ENCODE measurements at regions not wholly inside any gene's neighbourhood (a gene's known extent, or its start where the extent isn't known, plus 50 kb on each side); places are given as distances from the start of the nearest gene placed in this dataset.

DNA sequence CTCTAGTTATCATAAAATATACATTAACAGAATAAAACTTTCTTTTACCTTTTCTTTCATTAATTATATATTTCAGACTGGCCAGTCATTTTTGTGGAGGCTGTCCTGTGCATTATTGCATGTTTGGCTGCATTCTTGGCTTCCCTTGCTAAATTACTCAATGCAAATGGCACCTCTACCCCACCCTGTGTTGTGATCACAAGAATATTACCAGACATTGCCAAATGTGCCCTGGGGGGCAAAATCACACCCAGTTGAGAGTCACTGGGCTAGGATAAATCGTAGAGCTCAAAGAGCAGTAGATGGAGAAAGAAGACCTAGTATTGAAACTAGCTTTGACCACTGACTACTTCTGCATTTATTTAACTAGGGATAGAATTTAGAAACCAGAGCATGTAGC, 1257.8 kb upstream of the TENM4 start:
- no peaks in the 10 kb centered on the region for H3K36me3 ChIP-seq (ENCODE audit: control insufficient read depth in 2 of 3, insufficient read depth in 3 of 3, low read length in 3 of 3)
- DNase-seq (no peak), FAIRE-seq (no peak)
- intact Hi-C loops (cut with DNase I) = no loop called here
- no peaks in the 10 kb centered on the region for H3K9me3 ChIP-seq (ENCODE audit: control insufficient read depth in 2 of 3, insufficient read depth in 1 of 3, low read length in 3 of 3)
- no peaks in the 10 kb centered on the region for H3K4me1 ChIP-seq (ENCODE audit: control insufficient read depth in 2 of 3, insufficient read depth in 2 of 3, low read depth in 1 of 3, low read length in 3 of 3)
- TF ChIP-seq, protein P1, sequence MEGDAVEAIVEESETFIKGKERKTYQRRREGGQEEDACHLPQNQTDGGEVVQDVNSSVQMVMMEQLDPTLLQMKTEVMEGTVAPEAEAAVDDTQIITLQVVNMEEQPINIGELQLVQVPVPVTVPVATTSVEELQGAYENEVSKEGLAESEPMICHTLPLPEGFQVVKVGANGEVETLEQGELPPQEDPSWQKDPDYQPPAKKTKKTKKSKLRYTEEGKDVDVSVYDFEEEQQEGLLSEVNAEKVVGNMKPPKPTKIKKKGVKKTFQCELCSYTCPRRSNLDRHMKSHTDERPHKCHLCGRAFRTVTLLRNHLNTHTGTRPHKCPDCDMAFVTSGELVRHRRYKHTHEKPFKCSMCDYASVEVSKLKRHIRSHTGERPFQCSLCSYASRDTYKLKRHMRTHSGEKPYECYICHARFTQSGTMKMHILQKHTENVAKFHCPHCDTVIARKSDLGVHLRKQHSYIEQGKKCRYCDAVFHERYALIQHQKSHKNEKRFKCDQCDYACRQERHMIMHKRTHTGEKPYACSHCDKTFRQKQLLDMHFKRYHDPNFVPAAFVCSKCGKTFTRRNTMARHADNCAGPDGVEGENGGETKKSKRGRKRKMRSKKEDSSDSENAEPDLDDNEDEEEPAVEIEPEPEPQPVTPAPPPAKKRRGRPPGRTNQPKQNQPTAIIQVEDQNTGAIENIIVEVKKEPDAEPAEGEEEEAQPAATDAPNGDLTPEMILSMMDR (IDR thresholded peaks at IDR 0.05; ENCODE audit: borderline replicate concordance, extremely low read depth, insufficient read depth) = no peak
- H3K27me3 ChIP-seq (ENCODE audit: control insufficient read depth, insufficient read depth, low read length) = no peaks in the 10 kb centered on the region
- H3K9ac ChIP-seq (ENCODE audit: low read length in 3 of 3) = no peak overlapping the region
- no peak overlapping the region for H3K4me3 ChIP-seq (ENCODE audit: low read length in 3 of 3)
- no peak overlapping the region for H3K27ac ChIP-seq (ENCODE audit: low read depth in 2 of 2, low read length in 2 of 2)

DNA sequence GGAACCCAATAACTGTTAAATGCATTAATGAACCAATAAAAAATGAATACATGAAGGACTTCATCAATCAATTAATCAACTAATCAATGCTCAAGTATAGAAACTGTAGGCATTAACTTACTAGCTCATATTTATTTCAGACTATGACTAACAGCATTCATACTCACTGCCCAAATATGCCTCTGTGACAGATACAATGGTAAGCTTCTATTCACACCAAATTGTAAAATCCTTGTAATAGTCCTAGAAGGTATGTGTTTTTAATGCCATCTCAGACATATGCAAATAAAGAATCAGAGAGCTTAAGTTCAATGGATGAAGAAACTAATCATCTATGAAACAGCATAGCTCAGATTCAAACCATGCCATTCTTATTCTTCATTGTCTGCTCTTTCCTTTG, 1253.6 kb upstream of the TENM4 start:
- no peaks in the 10 kb centered on the region for H3K9me3 ChIP-seq (ENCODE audit: control insufficient read depth in 2 of 3, insufficient read depth in 1 of 3, low read length in 3 of 3)
- FAIRE-seq (no peak), DNase-seq (no peak)
- no peak overlapping the region for H3K27ac ChIP-seq (ENCODE audit: low read depth in 2 of 2, low read length in 2 of 2)
- H3K9ac ChIP-seq (ENCODE audit: low read length in 3 of 3) = no peak overlapping the region
- no peaks in the 10 kb centered on the region for H3K4me1 ChIP-seq (ENCODE audit: control insufficient read depth in 2 of 3, insufficient read depth in 2 of 3, low read depth in 1 of 3, low read length in 3 of 3)
- no peaks in the 10 kb centered on the region for H3K36me3 ChIP-seq (ENCODE audit: control insufficient read depth in 2 of 3, insufficient read depth in 3 of 3, low read length in 3 of 3)
- H3K27me3 ChIP-seq (ENCODE audit: control insufficient read depth, insufficient read depth, low read length) = no peaks in the 10 kb centered on the region
- H3K4me3 ChIP-seq (ENCODE audit: low read length in 3 of 3) = no peak overlapping the region
- TF ChIP-seq, protein P1 (IDR thresholded peaks at IDR 0.05; ENCODE audit: borderline replicate concordance, extremely low read depth, insufficient read depth) = no peak
- intact Hi-C loops (cut with DNase I) = no loop called here

DNA sequence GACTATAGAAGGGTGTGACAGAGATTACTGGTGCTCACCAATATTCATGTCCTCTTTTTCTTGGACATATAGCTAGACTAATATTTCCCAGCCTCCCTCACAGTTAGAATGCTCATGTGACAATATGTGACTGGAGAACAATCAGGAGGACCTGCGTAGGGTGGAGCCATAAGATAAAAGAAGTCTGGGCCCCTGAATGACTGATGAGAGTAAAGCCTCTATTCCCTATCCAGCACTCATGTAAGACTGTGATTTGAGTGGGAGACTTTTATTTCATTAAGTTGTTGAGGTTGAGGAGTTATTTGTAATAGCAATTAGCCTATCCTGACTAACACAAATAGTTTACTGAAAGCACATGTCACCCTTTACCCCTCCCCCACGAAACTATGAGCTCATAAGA, 1247.1 kb upstream of the TENM4 start:
- no peaks in the 10 kb centered on the region for H3K27me3 ChIP-seq (ENCODE audit: control insufficient read depth, insufficient read depth, low read length)
- FAIRE-seq (no peak), DNase-seq (no peak)
- no peak overlapping the region for H3K9ac ChIP-seq (ENCODE audit: low read length in 3 of 3)
- intact Hi-C loops (cut with DNase I) = no loop called here
- H3K4me3 ChIP-seq (ENCODE audit: low read length in 3 of 3) = no peak overlapping the region
- H3K27ac ChIP-seq (ENCODE audit: low read depth in 2 of 2, low read length in 2 of 2) = no peak overlapping the region
- no peaks in the 10 kb centered on the region for H3K9me3 ChIP-seq (ENCODE audit: control insufficient read depth in 2 of 3, insufficient read depth in 1 of 3, low read length in 3 of 3)
- no peaks in the 10 kb centered on the region for H3K4me1 ChIP-seq (ENCODE audit: control insufficient read depth in 2 of 3, insufficient read depth in 2 of 3, low read depth in 1 of 3, low read length in 3 of 3)
- TF ChIP-seq, protein P1 (IDR thresholded peaks at IDR 0.05; ENCODE audit: borderline replicate concordance, extremely low read depth, insufficient read depth) = no peak
- no peaks in the 10 kb centered on the region for H3K36me3 ChIP-seq (ENCODE audit: control insufficient read depth in 2 of 3, insufficient read depth in 3 of 3, low read length in 3 of 3)

DNA sequence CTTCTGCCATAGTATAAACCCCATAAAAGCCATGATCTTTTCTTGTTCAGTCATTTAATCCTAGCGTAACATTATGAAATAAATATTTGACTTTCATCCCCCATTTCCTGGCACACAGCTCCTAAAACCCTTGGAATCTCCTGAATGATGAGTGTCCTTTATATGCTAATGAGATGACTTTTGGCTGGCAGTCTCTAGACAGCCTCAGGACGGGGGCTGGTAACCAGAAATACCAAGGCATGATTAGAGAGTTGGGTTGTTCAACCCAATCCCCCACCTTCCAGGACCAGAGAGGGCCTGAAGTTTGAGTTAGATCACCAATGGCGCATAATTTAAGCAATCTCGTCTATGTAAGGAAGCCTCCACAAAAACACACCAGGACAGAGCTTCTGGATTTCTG, 1246.1 kb upstream of the TENM4 start:
- Histone ChIP-seq H3K36me3 (ENCODE audit: control insufficient read depth in 2 of 3, insufficient read depth in 3 of 3, low read length in 3 of 3) (no peaks in the 10 kb centered on the region), H3K27me3 (ENCODE audit: control insufficient read depth, insufficient read depth, low read length) (no peaks in the 10 kb centered on the region), H3K4me1 (ENCODE audit: control insufficient read depth in 2 of 3, insufficient read depth in 2 of 3, low read depth in 1 of 3, low read length in 3 of 3) (no peaks in the 10 kb centered on the region), H3K9me3 (ENCODE audit: control insufficient read depth in 2 of 3, insufficient read depth in 1 of 3, low read length in 3 of 3) (no peaks in the 10 kb centered on the region), H3K4me3 (ENCODE audit: low read length in 3 of 3) (no peak overlapping the region), H3K27ac (ENCODE audit: low read depth in 2 of 2, low read length in 2 of 2) (no peak overlapping the region), H3K9ac (ENCODE audit: low read length in 3 of 3) (no peak overlapping the region)
- intact Hi-C loops (cut with DNase I) = no loop called here
- TF ChIP-seq, protein P1 (IDR thresholded peaks at IDR 0.05; ENCODE audit: borderline replicate concordance, extremely low read depth, insufficient read depth) = no peak
- no peak for FAIRE-seq
- no peak for DNase-seq
